ENCODE measurements at regions not wholly inside any gene's neighbourhood (a gene's known extent, or its start where the extent isn't known, plus 50 kb on each side); places are given as distances from the start of the nearest gene placed in this dataset.
"Not testable (repeated sequence)": the region's sequence is repeated elsewhere in the genome, so short reads cannot be mapped to it uniquely, and the experiment has no call there.

GRCh38 chr9:23039402-23039801, 592.8 kb downstream of the DMRTA1 start:
- Mint-ChIP-seq H3K36me3 (no peaks in the 10 kb centered on the region), H3K4me1 (no peaks in the 10 kb centered on the region), H3K9me3 (no peaks in the 10 kb centered on the region), H3K4me3 (no peak overlapping the region), H3K27ac (no peak overlapping the region), H3K27me3 (ENCODE audit: low read depth) (no peaks in the 10 kb centered on the region)
- no peak for TF ChIP-seq CTCF (IDR thresholded peaks at IDR 0.05; ENCODE audit: unreplicated experiment)
- DNase-seq (ENCODE audit: low spot score in 2 of 2, unreplicated experiment in 2 of 2): no peak

GRCh38 chr9:23041466-23041865, 594.8 kb downstream of the DMRTA1 start:
- H3K36me3 Mint-ChIP-seq: no peaks in the 10 kb centered on the region
- H3K4me1 Mint-ChIP-seq: no peaks in the 10 kb centered on the region
- no peaks in the 10 kb centered on the region for H3K9me3 Mint-ChIP-seq
- DNase-seq (ENCODE audit: low spot score in 2 of 2, unreplicated experiment in 2 of 2): no peak
- no peak for TF ChIP-seq CTCF (IDR thresholded peaks at IDR 0.05; ENCODE audit: unreplicated experiment)
- H3K4me3 Mint-ChIP-seq: no peak overlapping the region
- no peak overlapping the region for H3K27ac Mint-ChIP-seq
- H3K27me3 Mint-ChIP-seq (ENCODE audit: low read depth): no peaks in the 10 kb centered on the region

GRCh38 chr9:23044549-23044948, 597.9 kb downstream of the DMRTA1 start:
- no peak for DNase-seq (ENCODE audit: low spot score in 2 of 2, unreplicated experiment in 2 of 2)
- H3K4me1 Mint-ChIP-seq: no peaks in the 10 kb centered on the region
- H3K4me3 Mint-ChIP-seq: no peak overlapping the region
- no peak for TF ChIP-seq CTCF (IDR thresholded peaks at IDR 0.05; ENCODE audit: unreplicated experiment)
- no peaks in the 10 kb centered on the region for H3K9me3 Mint-ChIP-seq
- H3K27ac Mint-ChIP-seq: no peak overlapping the region
- H3K27me3 Mint-ChIP-seq (ENCODE audit: low read depth): no peaks in the 10 kb centered on the region
- no peaks in the 10 kb centered on the region for H3K36me3 Mint-ChIP-seq

GRCh38 chr9:23046026-23046425, 599.4 kb downstream of the DMRTA1 start:
- H3K36me3 Mint-ChIP-seq; H3K4me3 Mint-ChIP-seq; DNase-seq (ENCODE audit: low spot score in 2 of 2, unreplicated experiment in 2 of 2); H3K9me3 Mint-ChIP-seq; H3K27me3 Mint-ChIP-seq (ENCODE audit: low read depth); H3K4me1 Mint-ChIP-seq; H3K27ac Mint-ChIP-seq: not testable (repeated sequence)

GRCh38 chr9:23050548-23050947, 603.9 kb downstream of the DMRTA1 start:
- Mint-ChIP-seq H3K4me3 (no peak overlapping the region), H3K36me3 (no peaks in the 10 kb centered on the region), H3K4me1 (no peaks in the 10 kb centered on the region), H3K27me3 (ENCODE audit: low read depth) (no peaks in the 10 kb centered on the region), H3K9me3 (peaks cover 7% of the 10 kb centered on the region), H3K27ac (no peak overlapping the region)
- no peak for DNase-seq (ENCODE audit: low spot score in 2 of 2, unreplicated experiment in 2 of 2)
- TF ChIP-seq CTCF (IDR thresholded peaks at IDR 0.05; ENCODE audit: unreplicated experiment): no peak

GRCh38 chr9:23073136-23073535, 626.5 kb downstream of the DMRTA1 start:
- no peak for TF ChIP-seq CTCF (IDR thresholded peaks at IDR 0.05; ENCODE audit: unreplicated experiment)
- no peaks in the 10 kb centered on the region for H3K4me1 Mint-ChIP-seq
- no peak for DNase-seq (ENCODE audit: low spot score in 2 of 2, unreplicated experiment in 2 of 2)
- no peaks in the 10 kb centered on the region for H3K36me3 Mint-ChIP-seq
- no peak overlapping the region for H3K27ac Mint-ChIP-seq
- no peak overlapping the region for H3K4me3 Mint-ChIP-seq
- no peaks in the 10 kb centered on the region for H3K9me3 Mint-ChIP-seq
- H3K27me3 Mint-ChIP-seq (ENCODE audit: low read depth): no peaks in the 10 kb centered on the region

Measured in mesothelial cell of epicardium (in vitro differentiated cells).